Endothelial cell of umbilical vein (primary cell): ENCODE measurements at regions not wholly inside any gene's neighbourhood (a gene's known extent, or its start where the extent isn't known, plus 50 kb on each side); places are given as distances from the start of the nearest gene placed in this dataset.

Experiments used
- BruUV-seq: library from RNA; stranded (reverse); fragments of 400-500 nt; replicated peaks from 2 replicates; lab custom pipeline; 2021; lab: Mats Ljungman, UMichigan
- CTCF ChIA-PET: fragments of 300-600, 350-600 bp; sonication (Branson Sonifier 250); formaldehyde crosslinking; loops from one replicate; lab custom pipeline; 2021; ENCODE audit warnings: antibody characterized with exemption, inconsistent platforms; lab: Charles Lee
- POLR2A ChIA-PET: fragments of 300-600, 350-600 bp; sonication (Branson Sonifier 250); formaldehyde crosslinking; loops from one replicate; lab custom pipeline; 2021; ENCODE audit warnings: antibody characterized with exemption, inconsistent platforms; lab: Charles Lee
- DNase-seq: peaks from one replicate; pipeline ENCODE4 v3.0.0-alpha.2; 2011; ENCODE audit warnings: low read depth, low spot score
- FAIRE-seq: peaks from 2 replicates; lab custom pipeline; 2011; peaks lifted over from hg19 to GRCh38; lab: Jason Lieb, UNC
- H2AFZ ChIP-seq: 2 replicates; pipeline ENCODE4 v1.6.0; 2012; ENCODE audit warnings: low read depth, low read length, control low read depth, inconsistent platforms
- H3K27ac ChIP-seq: 2 replicates; pipeline ENCODE4 v1.5.1; 2011; ENCODE audit warnings: low read depth, mild to moderate bottlenecking, control low read depth, low read length, moderate library complexity; ENCODE audit not compliant: insufficient read depth
- H3K27me3 ChIP-seq, 2 experiments: 2 replicates each; pipeline versions ENCODE4 v1.6.0 to v1.6.1; 2011; ENCODE audit warnings: low read length in 2 of 2, mixed read lengths in 1 of 2; ENCODE audit not compliant: control insufficient read depth in 2 of 2, insufficient read depth in 2 of 2
- H3K36me3 ChIP-seq, 2 experiments: 2 replicates in 1 of 2; 3 replicates in 1 of 2; pipeline ENCODE4 v1.5.1; 2011; ENCODE audit warnings: low read length in 2 of 2, mild to moderate bottlenecking in 1 of 2, moderate library complexity in 1 of 2; ENCODE audit not compliant: control insufficient read depth in 2 of 2, insufficient read depth in 2 of 2; ENCODE audit errors: extremely low read depth in 1 of 2
- H3K4me1 ChIP-seq: 3 replicates; pipeline ENCODE4 v1.5.1; 2011; ENCODE audit warnings: mild to moderate bottlenecking, low read length; ENCODE audit not compliant: control insufficient read depth, insufficient read depth; ENCODE audit errors: extremely low read depth
- H3K4me2 ChIP-seq: 2 replicates; pipeline ENCODE4 v1.6.1; 2011; ENCODE audit warnings: low read length, control low read depth, mixed read lengths; ENCODE audit not compliant: insufficient read depth
- H3K4me3 ChIP-seq, 3 experiments: fragments of 200-600 bp in 1 of 3; sonication (generic), shearing (Covaris generic) in 1 of 3; replicated peaks in 1 of 3; 2 replicates each; pipeline ENCODE4 v1.5.1; 2011 to 2016; ENCODE audit warnings: control low read depth in 3 of 3, low read length in 3 of 3, mild to moderate bottlenecking in 2 of 3, inconsistent platforms in 1 of 3, low read depth in 1 of 3, moderate library complexity in 1 of 3; ENCODE audit not compliant: insufficient read depth in 1 of 3
- H3K79me2 ChIP-seq: 2 replicates; pipeline ENCODE4 v1.6.0; 2012; ENCODE audit warnings: low read length, inconsistent platforms; ENCODE audit not compliant: control insufficient read depth, insufficient read depth
- H3K9ac ChIP-seq: replicated peaks from 2 replicates; pipeline ENCODE3; 2011; ENCODE audit warnings: low read length, control low read depth; ENCODE audit not compliant: insufficient read depth; ENCODE audit errors: extremely low read depth
- H3K9me1 ChIP-seq: replicated peaks from 3 replicates; pipeline ENCODE4 v1.6.0; 2011; ENCODE audit warnings: mild to moderate bottlenecking, low read length; ENCODE audit not compliant: control insufficient read depth, insufficient read depth; ENCODE audit errors: extremely low read depth
- H3K9me3 ChIP-seq: replicated peaks from 2 replicates; pipeline ENCODE4 v1.5.1; 2012; ENCODE audit warnings: low read length, inconsistent platforms; ENCODE audit not compliant: control insufficient read depth, insufficient read depth
- H4K20me1 ChIP-seq: replicated peaks from 2 replicates; pipeline ENCODE3; 2011; ENCODE audit warnings: mild to moderate bottlenecking, low read length; ENCODE audit not compliant: control insufficient read depth, insufficient read depth; ENCODE audit errors: extremely low read depth
- CTCF ChIP-seq, 2 donors: IDR thresholded peaks; 1 replicate in 1 of 2; 2 replicates in 1 of 2; pipeline ENCODE4 v1.5.1; 2011; ENCODE audit warnings: low read length in 2 of 2, mild to moderate bottlenecking in 2 of 2, moderate library complexity in 2 of 2, control low read depth in 1 of 2, inconsistent platforms in 1 of 2, low read depth in 1 of 2; ENCODE audit not compliant: insufficient read depth in 1 of 2; ENCODE audit errors: extremely low read depth in 1 of 2
- FOS ChIP-seq: IDR thresholded peaks from 2 replicates; pipeline ENCODE4 v1.6.1; 2011; ENCODE audit warnings: mild to moderate bottlenecking, low read length, moderate library complexity, borderline replicate concordance; ENCODE audit not compliant: insufficient read depth
- JUN ChIP-seq: IDR thresholded peaks from 2 replicates; pipeline ENCODE4 v1.6.1; 2011; ENCODE audit warnings: borderline replicate concordance, low read depth; ENCODE audit not compliant: insufficient read length, insufficient read depth
- MYC ChIP-seq: IDR thresholded peaks from one replicate; pipeline ENCODE4 v1.6.1; 2011; ENCODE audit warnings: mild to moderate bottlenecking, low read depth, low read length
- POLR2A ChIP-seq: IDR thresholded peaks from 2 replicates; pipeline ENCODE4 v1.6.1; 2012; ENCODE audit warnings: low read depth, mild to moderate bottlenecking, control low read depth, low read length
- POLR2AphosphoS5 ChIP-seq: IDR thresholded peaks from 2 replicates; pipeline ENCODE4 v1.6.1; 2012; ENCODE audit warnings: low read depth, mild to moderate bottlenecking, control low read depth, low read length, moderate library complexity; ENCODE audit not compliant: insufficient read depth
- dilution Hi-C: fragments of 300-500 bp; cut with MboI; formaldehyde crosslinking; loops from one replicate; pipeline ENCODE4 v1.15.0; 2019; ENCODE audit warnings: low sequenced_read_pairs; ENCODE audit not compliant: extremely low pct_ligation_motif_present
- intact Hi-C: fragments of 100-400 bp; cut with micrococcal nuclease; formaldehyde crosslinking; loops from one replicate; pipeline ENCODE4 v1.10.0; 2022
- TF ChIP-seq, protein P1 (sequence below): IDR thresholded peaks from 2 replicates; pipeline ENCODE4 v1.6.1; 2011; ENCODE audit not compliant: insufficient read depth, insufficient read length

DNA sequence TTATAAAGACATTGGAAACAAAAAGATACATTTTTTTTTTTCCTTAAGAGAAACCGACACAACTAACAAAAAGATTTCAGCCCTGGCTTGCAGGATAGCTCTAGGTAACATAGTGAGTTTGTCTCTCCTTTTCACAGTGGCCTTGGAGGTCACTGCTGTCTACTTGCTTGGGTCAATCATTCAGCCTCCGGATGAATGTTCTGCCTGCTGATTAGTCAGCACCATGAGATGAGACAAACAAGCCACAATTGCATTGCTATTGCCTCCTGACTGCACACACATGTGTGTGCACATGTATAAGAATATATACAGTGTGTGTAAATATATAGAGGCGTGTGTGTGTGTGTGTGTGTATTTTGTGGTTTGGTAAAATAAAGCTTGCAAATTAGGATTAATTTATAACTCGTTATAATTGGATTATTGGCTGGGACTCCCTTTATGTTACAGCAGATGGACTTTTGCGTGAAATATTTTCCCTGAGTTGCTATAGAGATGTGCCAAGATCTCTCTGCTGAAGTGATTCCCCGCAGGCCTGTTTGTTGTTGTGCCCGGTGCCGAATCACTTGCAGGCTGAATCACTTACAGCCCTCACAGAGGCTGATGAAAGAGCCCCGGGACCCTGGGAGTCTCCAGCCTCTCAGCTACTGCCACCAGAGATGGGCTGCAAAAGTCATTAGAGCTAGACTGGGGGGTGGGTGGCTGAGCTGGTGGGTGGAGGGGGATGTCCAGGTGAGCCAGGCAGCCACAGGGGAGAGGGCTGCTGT, 161.2 kb downstream of the FGF18 start:
- Histone ChIP-seq H3K9ac (no peak overlapping the region), H3K9me1 (no peaks in the 10 kb centered on the region), H4K20me1 (no peaks in the 10 kb centered on the region), H3K4me2 (no peak overlapping the region), H3K4me3 (no peak overlapping the region), H3K36me3 (no peaks in the 10 kb centered on the region), H3K27ac (no peak overlapping the region), H3K27me3 (peaks cover 3 to 5% of the 10 kb centered on the region in 2 experiments), H3K9me3 (no peaks in the 10 kb centered on the region), H2AFZ (no peak overlapping the region), H3K79me2 (no peaks in the 10 kb centered on the region), H3K4me1 (no peaks in the 10 kb centered on the region)
- TF ChIP-seq POLR2AphosphoS5 (no peak), POLR2A (no peak), CTCF (IDR thresholded peaks at IDR 0.05; ENCODE audit: extremely low read depth in 1 of 2, insufficient read depth in 1 of 2, low read depth in 1 of 2, low read length in 2 of 2) (no peak), FOS (peak; percentile 6), MYC (no peak), JUN (no peak)
- TF ChIP-seq, protein P1, sequence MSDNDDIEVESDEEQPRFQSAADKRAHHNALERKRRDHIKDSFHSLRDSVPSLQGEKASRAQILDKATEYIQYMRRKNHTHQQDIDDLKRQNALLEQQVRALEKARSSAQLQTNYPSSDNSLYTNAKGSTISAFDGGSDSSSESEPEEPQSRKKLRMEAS = no peak
- dilution Hi-C loops = no loop called here
- no TSS peak for BruUV-seq
- FAIRE-seq (no peak), DNase-seq (no peak)
- ChIA-PET POLR2A (no interaction called here), CTCF (no interaction called here)
- intact Hi-C loops = loop anchor here (1.0 kb wide), 1 partner anchor 16 kb away; no protein-coding TSS in a partner anchor
